ENCODE measurements at regions not wholly inside any gene's neighbourhood (a gene's known extent, or its start where the extent isn't known, plus 50 kb on each side); places are given as distances from the start of the nearest gene placed in this dataset.

DNA sequence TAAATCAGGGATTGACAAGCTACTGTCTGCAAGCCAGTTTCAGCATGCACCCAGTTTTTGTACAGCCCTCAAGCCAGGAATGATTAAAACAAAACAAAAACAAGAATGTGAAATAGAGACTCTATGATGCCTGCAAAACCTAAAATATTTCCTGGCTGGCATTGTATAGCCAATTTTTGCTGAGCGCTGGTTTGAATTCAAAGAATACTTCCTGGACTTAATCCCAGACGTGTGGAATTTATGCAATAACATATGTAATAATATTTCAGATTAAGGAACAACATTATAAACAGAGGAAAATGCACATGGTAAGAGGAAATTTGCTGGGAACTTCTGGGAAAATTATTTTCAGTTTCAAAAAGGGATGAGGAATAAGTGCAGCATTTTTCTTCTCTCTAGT lies 148.1 kb upstream of the RPRM start:
- no peak overlapping the region for H3K4me3 ChIP-seq
- ATAC-seq (no peak), DNase-seq (no peak)
- H3K36me3 ChIP-seq (ENCODE audit: low read depth): no peaks in the 10 kb centered on the region
- no peaks in the 10 kb centered on the region for H3K4me1 ChIP-seq (ENCODE audit: low read depth)
- TF ChIP-seq CTCF (IDR thresholded peaks at IDR 0.05): no peak
- intact Hi-C loops (cut with DNase I, micrococcal nuclease): no loop called here
- H3K9me3 ChIP-seq: peaks cover 1% of the 10 kb centered on the region

GRCh38 chr2:153635494-153635893 lies 156.9 kb upstream of the RPRM start:
- DNase-seq (no peak), ATAC-seq (no peak)
- no peaks in the 10 kb centered on the region for H3K36me3 ChIP-seq (ENCODE audit: low read depth)
- no peak overlapping the region for H3K4me3 ChIP-seq
- no peaks in the 10 kb centered on the region for H3K9me3 ChIP-seq
- intact Hi-C loops (cut with DNase I, micrococcal nuclease): no loop called here
- no peak for TF ChIP-seq CTCF (IDR thresholded peaks at IDR 0.05)
- no peaks in the 10 kb centered on the region for H3K4me1 ChIP-seq (ENCODE audit: low read depth)

GRCh38 chr2:153641046-153641445 lies 162.5 kb upstream of the RPRM start:
- Histone ChIP-seq H3K4me3 (no peak overlapping the region), H3K9me3 (no peaks in the 10 kb centered on the region), H3K4me1 (ENCODE audit: low read depth) (no peaks in the 10 kb centered on the region), H3K36me3 (ENCODE audit: low read depth) (no peaks in the 10 kb centered on the region)
- no peak for ATAC-seq
- intact Hi-C loops (cut with DNase I, micrococcal nuclease): no loop called here
- no peak for DNase-seq
- TF ChIP-seq CTCF (IDR thresholded peaks at IDR 0.05): no peak

DNA sequence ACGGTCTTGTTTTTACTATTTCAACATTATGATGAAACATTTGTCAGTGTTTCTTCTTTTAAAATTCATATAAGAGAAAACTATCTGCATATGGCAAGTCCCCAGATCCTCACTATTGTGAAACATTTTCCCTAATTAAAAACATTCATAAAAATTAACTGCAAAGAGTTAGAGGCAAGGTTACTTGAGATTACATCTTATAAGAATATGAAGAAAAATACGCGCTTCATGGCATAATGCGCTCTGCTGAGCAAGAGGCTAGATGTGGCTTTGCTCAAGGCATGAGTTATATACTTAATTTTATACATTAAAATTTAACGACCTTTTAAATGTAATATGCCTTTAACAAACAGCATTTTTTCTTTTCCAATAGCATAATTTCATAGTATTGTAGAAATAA lies 166.4 kb upstream of the RPRM start:
- DNase-seq (no peak), ATAC-seq (no peak)
- Histone ChIP-seq H3K4me3 (no peak overlapping the region), H3K36me3 (ENCODE audit: low read depth) (no peaks in the 10 kb centered on the region), H3K4me1 (ENCODE audit: low read depth) (no peaks in the 10 kb centered on the region), H3K9me3 (no peaks in the 10 kb centered on the region)
- intact Hi-C loops (cut with DNase I, micrococcal nuclease): no loop called here
- no peak for TF ChIP-seq CTCF (IDR thresholded peaks at IDR 0.05)

GRCh38 chr2:153645599-153645998 lies 167.0 kb upstream of the RPRM start:
- Histone ChIP-seq H3K4me1 (ENCODE audit: low read depth) (no peaks in the 10 kb centered on the region), H3K9me3 (peaks cover 2% of the 10 kb centered on the region), H3K36me3 (ENCODE audit: low read depth) (no peaks in the 10 kb centered on the region), H3K4me3 (no peak overlapping the region)
- ATAC-seq (no peak), DNase-seq (no peak)
- intact Hi-C loops (cut with DNase I, micrococcal nuclease): no loop called here
- no peak for TF ChIP-seq CTCF (IDR thresholded peaks at IDR 0.05)

DNA sequence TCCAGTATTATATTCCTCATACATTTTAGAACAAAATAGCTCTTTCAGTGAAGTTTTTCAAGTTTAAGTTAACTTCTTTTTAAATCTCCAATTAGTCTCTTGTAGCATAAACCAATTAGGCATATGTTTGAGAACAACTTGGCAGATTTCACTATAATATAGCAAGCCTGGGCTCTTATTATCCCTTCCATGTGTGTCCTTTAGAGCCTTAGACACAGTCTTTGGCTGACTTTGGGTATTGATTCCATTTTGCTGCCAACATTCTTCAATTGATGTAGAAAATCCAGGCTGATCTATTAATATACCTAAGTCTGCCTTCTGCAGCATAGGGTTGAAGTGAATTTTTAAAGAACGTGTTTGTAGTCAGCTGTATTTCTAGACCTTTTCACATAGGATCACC lies 179.1 kb upstream of the RPRM start:
- ATAC-seq (no peak), DNase-seq (no peak)
- no peak overlapping the region for H3K4me3 ChIP-seq
- TF ChIP-seq CTCF (IDR thresholded peaks at IDR 0.05): no peak
- intact Hi-C loops (cut with DNase I, micrococcal nuclease): no loop called here
- H3K9me3 ChIP-seq: no peaks in the 10 kb centered on the region
- no peaks in the 10 kb centered on the region for H3K36me3 ChIP-seq (ENCODE audit: low read depth)
- no peaks in the 10 kb centered on the region for H3K4me1 ChIP-seq (ENCODE audit: low read depth)
